CD4-positive, alpha-beta memory T cell (primary cell): ENCODE measurements at regions not wholly inside any gene's neighbourhood (a gene's known extent, or its start where the extent isn't known, plus 50 kb on each side); places are given as distances from the start of the nearest gene placed in this dataset.

ENCODE experiments used
- CTCF ChIA-PET: fragments of 350-600 bp; sonication (Branson Sonifier 250); formaldehyde crosslinking; loops from one replicate; lab custom pipeline; 2021; ENCODE audit warnings: inconsistent platforms; ENCODE audit not compliant: partially characterized antibody; lab: Charles Lee
- POLR2A ChIA-PET: fragments of 350-600 bp; sonication (Branson Sonifier 250); formaldehyde crosslinking; loops from one replicate; lab custom pipeline; 2021; ENCODE audit not compliant: partially characterized antibody; lab: Charles Lee
- DNase-seq, 5 donors: peaks; one replicate each; pipeline versions ENCODE4 v3.0.0 to v3.0.0-alpha.2; 2020 to 2022; ENCODE audit warnings: mixed read lengths in 1 of 5
- H3K27ac ChIP-seq: one replicate; pipeline ENCODE4 v1.7.0; 2013; ENCODE audit warnings: low read depth, low read length
- H3K27me3 ChIP-seq: 2 replicates; pipeline ENCODE4 v1.7.0; 2013; ENCODE audit warnings: mild to moderate bottlenecking, low read length, moderate library complexity; ENCODE audit not compliant: insufficient read depth
- H3K36me3 ChIP-seq: 2 replicates; pipeline ENCODE4 v1.7.0; 2013; ENCODE audit warnings: mild to moderate bottlenecking, low read length, moderate library complexity; ENCODE audit not compliant: insufficient read depth
- H3K4me1 ChIP-seq: 2 replicates; pipeline ENCODE4 v1.7.0; 2013; ENCODE audit warnings: mild to moderate bottlenecking, low read length, moderate library complexity; ENCODE audit not compliant: insufficient read depth
- H3K4me3 ChIP-seq, 2 donors: one replicate each; pipeline ENCODE4 v1.7.0; 2013; ENCODE audit warnings: low read length in 2 of 2, mild to moderate bottlenecking in 1 of 2
- H3K9me3 ChIP-seq, 2 donors: one replicate each; pipeline ENCODE4 v1.7.0; 2013; ENCODE audit warnings: low read length in 2 of 2, control low read depth in 1 of 2; ENCODE audit not compliant: control insufficient read depth in 1 of 2
- H3K27ac Mint-ChIP-seq, 7 donors: one replicate each; pipeline ENCODE4 v1.8.0; 2020 to 2021; ENCODE audit warnings: mixed read lengths in 7 of 7, mild to moderate bottlenecking in 6 of 7, inconsistent platforms in 3 of 7, moderate library complexity in 3 of 7
- H3K27me3 Mint-ChIP-seq, 2 donors: one replicate each; pipeline ENCODE4 v1.8.0; 2020 to 2021; ENCODE audit warnings: mixed read lengths in 2 of 2
- H3K36me3 Mint-ChIP-seq, 2 donors: one replicate each; pipeline ENCODE4 v1.8.0; 2020 to 2021; ENCODE audit warnings: mixed read lengths in 2 of 2, inconsistent platforms in 1 of 2, mild to moderate bottlenecking in 1 of 2
- H3K4me1 Mint-ChIP-seq, 4 donors: one replicate each; pipeline ENCODE4 v1.8.0; 2020 to 2021; ENCODE audit warnings: mixed read lengths in 4 of 4, mild to moderate bottlenecking in 1 of 4
- H3K4me3 Mint-ChIP-seq, 8 donors: one replicate each; pipeline ENCODE4 v1.8.0; 2020 to 2021; ENCODE audit warnings: mixed read lengths in 8 of 8, mild to moderate bottlenecking in 7 of 8, moderate library complexity in 6 of 8, inconsistent platforms in 3 of 8
- H3K9me3 Mint-ChIP-seq, 8 donors: one replicate each; pipeline ENCODE4 v1.8.0; 2020 to 2021; ENCODE audit warnings: mixed read lengths in 8 of 8, mild to moderate bottlenecking in 5 of 8, inconsistent platforms in 3 of 8, moderate library complexity in 1 of 8
- intact Hi-C: fragments of 100-400 bp; cut with micrococcal nuclease; formaldehyde crosslinking; loops from one replicate; pipeline ENCODE4 v1.15.1; 2023

DNA sequence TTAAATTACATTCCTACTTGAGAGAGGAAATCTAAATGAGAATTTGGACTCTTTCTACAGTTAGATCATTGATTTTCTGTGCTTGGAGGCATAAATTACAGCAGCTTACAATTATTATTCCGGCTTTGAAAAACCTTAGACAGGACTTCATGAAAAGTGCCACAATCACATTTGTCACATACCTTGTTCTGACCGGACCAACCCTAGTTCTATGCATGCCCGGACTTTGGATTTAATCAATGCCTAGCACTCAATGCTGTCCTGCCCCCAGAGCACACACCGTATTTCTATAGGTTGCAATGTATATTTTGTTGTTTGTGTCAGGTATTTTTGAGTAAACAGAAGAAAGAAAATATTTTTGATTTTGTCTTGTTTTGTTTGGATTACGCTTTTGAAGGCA, 424.7 kb upstream of the PDZRN3 start:
- Histone ChIP-seq H3K4me3 (no peak overlapping the region), H3K36me3 (no peaks in the 10 kb centered on the region), H3K9me3 (no peaks in the 10 kb centered on the region), H3K27ac (no peak overlapping the region), H3K4me1 (no peaks in the 10 kb centered on the region), H3K27me3 (no peaks in the 10 kb centered on the region)
- Mint-ChIP-seq H3K4me1 (no peaks in the 10 kb centered on the region), H3K9me3 (peaks cover 0 to 29% (median 9%) of the 10 kb centered on the region in 8 donors), H3K27ac (no peak overlapping the region), H3K27me3 (no peaks in the 10 kb centered on the region), H3K36me3 (no peaks in the 10 kb centered on the region), H3K4me3 (no peak overlapping the region)
- CTCF ChIA-PET, result interaction anchor here (1.0 kb wide), 1 partner anchor 22 kb away, joined by 3 read pairs; no protein-coding TSS in a partner anchor
- intact Hi-C loops, result no loop called here
- DNase-seq, result no peak
- POLR2A ChIA-PET, result no interaction called here

DNA sequence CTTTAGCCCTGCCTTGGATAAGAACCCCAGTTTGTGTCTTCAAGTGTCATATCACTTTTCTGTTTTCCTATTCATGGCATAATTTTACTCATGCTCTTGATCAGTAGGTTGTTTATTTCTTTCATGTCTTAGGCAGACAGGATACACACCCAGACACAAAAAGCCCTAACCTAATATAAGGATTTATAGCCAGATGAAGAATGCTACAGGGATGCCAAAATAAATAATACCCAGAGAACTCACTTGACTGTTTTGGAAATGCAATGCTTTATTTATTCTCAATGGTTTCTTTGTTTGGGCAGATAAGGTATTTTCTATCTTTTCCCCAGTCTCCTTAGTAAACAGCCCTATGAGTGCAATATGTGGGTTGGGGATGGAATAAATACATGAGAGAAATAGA, 424.0 kb upstream of the PDZRN3 start:
- intact Hi-C loops, result no loop called here
- H3K36me3 Mint-ChIP-seq, result no peaks in the 10 kb centered on the region
- CTCF ChIA-PET, result no interaction called here

DNA sequence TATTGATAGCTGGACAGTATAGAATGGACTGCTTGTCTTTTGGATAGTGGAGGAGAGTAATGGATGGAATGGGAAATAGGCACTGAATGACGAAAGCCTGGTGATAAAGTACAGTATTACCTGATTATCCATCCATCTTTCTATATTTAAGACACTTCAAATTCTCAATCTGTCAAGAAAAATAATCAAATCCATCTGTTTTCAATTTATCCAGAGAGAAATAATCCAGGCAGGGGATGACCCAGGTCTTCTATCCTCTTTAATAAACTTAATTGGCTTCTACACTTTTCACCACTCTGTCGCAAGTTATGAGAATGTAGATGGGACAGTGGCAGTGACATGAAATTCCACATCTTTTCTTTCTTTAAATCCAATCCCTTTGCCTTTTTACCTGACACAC, 420.3 kb upstream of the PDZRN3 start:
- H3K9me3 Mint-ChIP-seq, result peaks cover 0 to 14% (median 4%) of the 10 kb centered on the region in 8 donors
- H3K27me3 Mint-ChIP-seq, result no peaks in the 10 kb centered on the region
- H3K36me3 ChIP-seq, result no peaks in the 10 kb centered on the region
- no peak overlapping the region for H3K4me3 Mint-ChIP-seq
- no peak overlapping the region for H3K27ac ChIP-seq
- no peaks in the 10 kb centered on the region for H3K36me3 Mint-ChIP-seq
- no peak overlapping the region for H3K27ac Mint-ChIP-seq
- CTCF ChIA-PET, result no interaction called here
- H3K4me3 ChIP-seq, result no peak overlapping the region
- no peaks in the 10 kb centered on the region for H3K4me1 Mint-ChIP-seq
- intact Hi-C loops, result no loop called here
- no peaks in the 10 kb centered on the region for H3K4me1 ChIP-seq
- H3K9me3 ChIP-seq, result no peaks in the 10 kb centered on the region
- H3K27me3 ChIP-seq, result no peaks in the 10 kb centered on the region
- no peak for DNase-seq
- POLR2A ChIA-PET, result no interaction called here

More for the DNA sequence above, 424.0 kb upstream of the PDZRN3 start:
- no peaks in the 10 kb centered on the region for H3K4me1 ChIP-seq
- no peak for DNase-seq
- H3K36me3 ChIP-seq, result no peaks in the 10 kb centered on the region
- no peak overlapping the region for H3K27ac Mint-ChIP-seq
- no peaks in the 10 kb centered on the region for H3K27me3 Mint-ChIP-seq
- no peaks in the 10 kb centered on the region for H3K27me3 ChIP-seq
- no peaks in the 10 kb centered on the region for H3K9me3 ChIP-seq
- H3K4me3 ChIP-seq, result no peak overlapping the region
- no peaks in the 10 kb centered on the region for H3K4me1 Mint-ChIP-seq
- POLR2A ChIA-PET, result no interaction called here
- H3K4me3 Mint-ChIP-seq, result no peak overlapping the region
- H3K9me3 Mint-ChIP-seq, result peaks cover 0 to 30% (median 8%) of the 10 kb centered on the region in 8 donors
- no peak overlapping the region for H3K27ac ChIP-seq

DNA sequence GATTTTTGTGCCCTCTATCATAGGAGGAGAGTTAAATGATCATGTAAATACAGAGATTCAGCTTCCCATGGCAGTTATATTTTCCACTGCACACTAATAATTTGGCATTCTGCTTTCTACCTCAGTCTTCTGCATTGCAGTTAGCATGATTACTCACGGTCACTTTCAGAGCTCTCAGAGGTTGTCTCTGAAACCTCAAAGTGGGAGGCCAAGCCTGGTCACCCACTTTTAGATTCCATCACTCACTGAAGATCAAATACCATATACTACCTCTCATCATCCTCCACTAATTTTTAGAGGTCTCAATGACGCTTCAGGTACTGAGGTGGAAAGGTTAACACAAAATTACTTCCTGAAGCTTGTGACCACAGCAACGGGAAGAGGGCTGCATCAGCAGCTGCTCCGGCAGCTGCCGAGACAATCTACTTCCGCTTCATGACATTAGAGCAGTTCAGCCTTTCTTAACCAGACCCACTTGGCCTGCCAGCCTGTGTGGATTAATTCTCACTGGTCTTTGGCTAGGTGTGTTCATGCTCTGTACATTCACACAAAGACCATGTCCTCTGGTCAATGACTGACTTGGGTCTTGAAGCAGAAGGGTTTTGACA, 416.4 kb upstream of the PDZRN3 start:
- Mint-ChIP-seq H3K9me3 (peaks cover 0 to 10% (median 7%) of the 10 kb centered on the region in 8 donors), H3K27ac (no peak overlapping the region)
- CTCF ChIA-PET, result no interaction called here

DNA sequence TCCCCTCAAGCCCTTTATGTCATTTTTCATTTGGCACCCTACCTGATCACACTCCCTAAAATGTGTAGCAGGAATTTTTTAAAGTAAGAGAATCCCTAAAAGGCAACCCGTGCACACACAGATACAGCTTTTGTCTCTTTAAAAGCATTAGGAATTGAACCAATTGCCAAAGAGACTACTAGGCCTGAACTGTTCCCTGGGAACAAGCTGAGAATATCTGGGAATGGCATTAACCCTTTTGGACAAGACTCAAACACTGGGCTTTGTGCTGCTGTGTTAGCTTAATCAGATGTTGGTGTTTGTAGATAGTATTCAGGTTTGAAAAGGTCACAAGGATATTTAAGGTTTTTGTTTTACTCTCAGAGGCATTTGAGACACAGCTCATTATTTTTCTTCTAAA, 414.4 kb upstream of the PDZRN3 start:
- no peaks in the 10 kb centered on the region for H3K4me1 ChIP-seq
- ChIA-PET POLR2A (no interaction called here), CTCF (no interaction called here)
- no peaks in the 10 kb centered on the region for H3K27me3 Mint-ChIP-seq
- H3K4me3 ChIP-seq, result no peak overlapping the region
- peaks cover 0 to 10% (median 7%) of the 10 kb centered on the region in 8 donors for H3K9me3 Mint-ChIP-seq
- H3K4me3 Mint-ChIP-seq, result no peak overlapping the region
- no peak overlapping the region for H3K27ac ChIP-seq
- DNase-seq, result no peak
- no peaks in the 10 kb centered on the region for H3K9me3 ChIP-seq
- intact Hi-C loops, result no loop called here
- no peaks in the 10 kb centered on the region for H3K36me3 ChIP-seq
- no peak overlapping the region for H3K27ac Mint-ChIP-seq
- no peaks in the 10 kb centered on the region for H3K27me3 ChIP-seq
- H3K4me1 Mint-ChIP-seq, result no peaks in the 10 kb centered on the region
- no peaks in the 10 kb centered on the region for H3K36me3 Mint-ChIP-seq

More for the DNA sequence above, 416.4 kb upstream of the PDZRN3 start:
- intact Hi-C loops, result no loop called here
- Mint-ChIP-seq H3K36me3 (no peaks in the 10 kb centered on the region), H3K4me3 (no peak overlapping the region), H3K4me1 (no peaks in the 10 kb centered on the region), H3K27me3 (no peaks in the 10 kb centered on the region)
- no peaks in the 10 kb centered on the region for H3K9me3 ChIP-seq
- POLR2A ChIA-PET, result no interaction called here
- H3K4me3 ChIP-seq, result no peak overlapping the region
- no peaks in the 10 kb centered on the region for H3K27me3 ChIP-seq
- no peak overlapping the region for H3K27ac ChIP-seq
- H3K36me3 ChIP-seq, result no peaks in the 10 kb centered on the region
- no peaks in the 10 kb centered on the region for H3K4me1 ChIP-seq
- DNase-seq, result no peak

DNA sequence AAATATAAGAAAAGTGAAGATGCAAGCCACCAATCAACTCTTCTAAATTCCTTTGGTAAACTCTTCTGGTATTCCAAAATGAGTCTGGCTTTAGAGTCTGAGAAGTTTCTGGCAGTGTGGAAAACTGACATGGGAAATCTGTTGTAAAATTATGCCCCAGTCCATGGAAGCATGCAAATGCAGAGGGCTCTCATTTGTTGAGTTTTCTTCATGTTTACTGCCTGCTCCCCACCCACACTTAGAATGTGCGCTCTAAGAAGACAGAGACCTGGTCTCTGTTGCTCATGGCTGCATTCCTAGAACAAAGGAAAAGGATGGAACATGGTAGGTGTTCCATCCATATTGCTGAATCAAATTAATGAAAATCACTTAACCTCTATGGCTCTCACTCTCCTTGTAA, 411.8 kb upstream of the PDZRN3 start:
- DNase-seq, result no peak
- ChIA-PET POLR2A (no interaction called here), CTCF (no interaction called here)
- Histone ChIP-seq H3K9me3 (no peaks in the 10 kb centered on the region), H3K27me3 (no peaks in the 10 kb centered on the region), H3K36me3 (no peaks in the 10 kb centered on the region), H3K27ac (no peak overlapping the region), H3K4me1 (no peaks in the 10 kb centered on the region), H3K4me3 (no peak overlapping the region)
- Mint-ChIP-seq H3K27me3 (no peaks in the 10 kb centered on the region), H3K36me3 (no peaks in the 10 kb centered on the region), H3K4me3 (no peak overlapping the region), H3K9me3 (peaks cover 0 to 13% (median 5%) of the 10 kb centered on the region in 8 donors), H3K27ac (no peak overlapping the region), H3K4me1 (no peaks in the 10 kb centered on the region)
- intact Hi-C loops, result no loop called here

DNA sequence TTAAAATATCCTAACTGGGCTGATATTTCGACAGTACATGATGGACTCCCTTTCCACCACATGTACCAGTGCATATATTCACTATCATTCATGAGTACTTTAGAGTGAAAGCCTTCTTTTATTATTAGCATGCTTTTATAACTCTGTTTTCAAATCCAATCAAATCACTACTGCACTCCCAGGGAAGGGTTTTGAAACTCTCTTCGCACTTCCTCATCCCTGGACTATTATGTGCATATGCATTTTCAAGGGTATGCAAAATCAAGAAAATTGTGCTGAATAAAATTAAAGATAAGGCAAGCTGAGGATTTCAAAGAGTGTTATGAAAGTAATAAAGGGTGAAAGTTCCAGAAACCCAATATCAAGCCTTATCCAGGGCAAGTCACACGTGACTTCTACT, 411.4 kb upstream of the PDZRN3 start:
- Mint-ChIP-seq H3K4me3 (no peak overlapping the region), H3K36me3 (no peaks in the 10 kb centered on the region), H3K4me1 (no peaks in the 10 kb centered on the region), H3K9me3 (peaks cover 0 to 17% (median 8%) of the 10 kb centered on the region in 8 donors), H3K27me3 (no peaks in the 10 kb centered on the region), H3K27ac (no peak overlapping the region)
- CTCF ChIA-PET, result no interaction called here
- DNase-seq, result no peak
- POLR2A ChIA-PET, result no interaction called here
- no peak overlapping the region for H3K4me3 ChIP-seq
- no peak overlapping the region for H3K27ac ChIP-seq
- no peaks in the 10 kb centered on the region for H3K27me3 ChIP-seq
- intact Hi-C loops, result no loop called here
- no peaks in the 10 kb centered on the region for H3K9me3 ChIP-seq
- no peaks in the 10 kb centered on the region for H3K4me1 ChIP-seq
- no peaks in the 10 kb centered on the region for H3K36me3 ChIP-seq
